Endothelial cell of umbilical vein (primary cell): ENCODE measurements at regions not wholly inside any gene's neighbourhood (a gene's known extent, or its start where the extent isn't known, plus 50 kb on each side); places are given as distances from the start of the nearest gene placed in this dataset.

Source experiments
- CTCF ChIP-seq, 2 donors: IDR thresholded peaks; 1 replicate in 1 of 2; 2 replicates in 1 of 2; pipeline ENCODE4 v1.5.1; 2011; ENCODE audit warnings: low read length in 2 of 2, mild to moderate bottlenecking in 2 of 2, moderate library complexity in 2 of 2, control low read depth in 1 of 2, inconsistent platforms in 1 of 2, low read depth in 1 of 2; ENCODE audit not compliant: insufficient read depth in 1 of 2; ENCODE audit errors: extremely low read depth in 1 of 2
- EZH2 ChIP-seq: IDR thresholded peaks from 2 replicates; pipeline ENCODE4 v1.6.1; 2012; ENCODE audit warnings: borderline replicate concordance, low read depth, mild to moderate bottlenecking, moderate library complexity, low read length, inconsistent platforms; ENCODE audit not compliant: severe bottlenecking
- POLR2A ChIP-seq: IDR thresholded peaks from 2 replicates; pipeline ENCODE4 v1.6.1; 2012; ENCODE audit warnings: low read depth, mild to moderate bottlenecking, control low read depth, low read length
- TF ChIP-seq, protein P1 (sequence below): IDR thresholded peaks from 2 replicates; pipeline ENCODE4 v1.6.1; 2011; ENCODE audit not compliant: insufficient read depth, insufficient read length

DNA sequence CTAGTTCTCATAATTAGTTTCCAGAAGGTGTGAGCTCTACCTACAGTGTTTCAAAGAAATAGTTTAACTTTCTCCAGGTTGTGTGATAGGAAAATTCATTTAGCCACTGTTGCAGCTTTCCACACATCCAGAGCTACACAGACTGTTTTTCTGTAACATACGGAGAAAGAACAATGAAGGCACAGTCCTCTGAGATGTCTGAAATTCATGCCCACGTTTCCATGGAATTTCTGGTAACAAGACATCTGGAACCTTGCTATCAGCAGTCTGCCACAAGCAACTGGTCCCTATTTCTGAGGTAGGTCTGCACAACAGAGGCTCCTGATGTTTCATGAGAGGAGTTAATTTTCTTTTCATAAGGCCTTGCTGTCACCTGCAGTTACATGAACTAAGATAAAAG, 273.3 kb upstream of the C11orf87 start:
- no peak for TF ChIP-seq CTCF (IDR thresholded peaks at IDR 0.05; ENCODE audit: extremely low read depth in 1 of 2, insufficient read depth in 1 of 2, low read depth in 1 of 2, low read length in 2 of 2)
- no peak for TF ChIP-seq EZH2
- TF ChIP-seq, protein P1, sequence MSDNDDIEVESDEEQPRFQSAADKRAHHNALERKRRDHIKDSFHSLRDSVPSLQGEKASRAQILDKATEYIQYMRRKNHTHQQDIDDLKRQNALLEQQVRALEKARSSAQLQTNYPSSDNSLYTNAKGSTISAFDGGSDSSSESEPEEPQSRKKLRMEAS: no peak
- no peak for TF ChIP-seq POLR2A
